GM12878 (cell line): ENCODE measurements at regions not wholly inside any gene's neighbourhood (a gene's known extent, or its start where the extent isn't known, plus 50 kb on each side); places are given as distances from the start of the nearest gene placed in this dataset.

Source experiments
- ZSCAN29 ChIP-seq: fragments of 450-650 bp; IDR thresholded peaks from 2 replicates; pipeline ENCODE4 v1.6.1; 2017; ENCODE audit warnings: mild to moderate bottlenecking, moderate library complexity
- TF ChIP-seq, protein P1 (sequence below), 3 experiments: IDR thresholded peaks in 2 of 3; conservative IDR thresholded peaks in 1 of 3; 2 replicates each; pipeline ENCODE4 v1.5.1; 2011; ENCODE audit warnings: low read depth in 3 of 3, low read length in 3 of 3, mild to moderate bottlenecking in 3 of 3, control low read depth in 2 of 3, moderate library complexity in 2 of 3, inconsistent platforms in 1 of 3, mixed read lengths in 1 of 3; ENCODE audit not compliant: control insufficient read depth in 2 of 3, insufficient read depth in 1 of 3; ENCODE audit errors: extremely low read depth in 1 of 3

DNA sequence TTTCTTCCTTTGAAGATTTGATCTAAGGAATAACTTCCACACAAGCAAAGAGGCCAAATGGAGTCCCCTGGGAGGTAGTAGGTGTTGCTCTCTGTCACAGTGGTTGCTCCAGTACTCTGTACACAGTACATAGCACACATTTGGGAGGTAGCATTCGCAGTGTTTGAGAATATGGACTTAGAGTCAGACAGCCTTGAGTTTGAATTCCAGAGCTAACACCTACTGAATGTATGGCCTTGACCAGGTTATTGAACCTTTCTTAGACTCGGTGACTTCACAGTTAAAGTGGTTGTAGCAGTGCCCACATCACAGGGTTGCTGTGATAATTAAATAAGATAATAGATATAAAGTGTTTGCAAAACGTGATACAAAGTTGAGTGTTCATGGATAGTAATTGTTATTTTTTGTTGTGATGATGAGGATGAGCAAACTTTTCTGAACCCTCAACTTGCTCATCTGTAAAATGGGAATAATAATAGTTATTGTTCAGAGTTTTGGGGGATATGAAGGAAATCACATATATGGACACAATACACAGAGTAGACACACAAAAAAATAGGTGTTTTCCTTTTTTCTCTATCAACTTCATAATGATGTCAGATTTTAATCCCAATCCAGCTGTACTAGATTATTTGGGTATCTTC is 271.6 kb upstream of the CRY1 start:
- TF ChIP-seq, protein P1, sequence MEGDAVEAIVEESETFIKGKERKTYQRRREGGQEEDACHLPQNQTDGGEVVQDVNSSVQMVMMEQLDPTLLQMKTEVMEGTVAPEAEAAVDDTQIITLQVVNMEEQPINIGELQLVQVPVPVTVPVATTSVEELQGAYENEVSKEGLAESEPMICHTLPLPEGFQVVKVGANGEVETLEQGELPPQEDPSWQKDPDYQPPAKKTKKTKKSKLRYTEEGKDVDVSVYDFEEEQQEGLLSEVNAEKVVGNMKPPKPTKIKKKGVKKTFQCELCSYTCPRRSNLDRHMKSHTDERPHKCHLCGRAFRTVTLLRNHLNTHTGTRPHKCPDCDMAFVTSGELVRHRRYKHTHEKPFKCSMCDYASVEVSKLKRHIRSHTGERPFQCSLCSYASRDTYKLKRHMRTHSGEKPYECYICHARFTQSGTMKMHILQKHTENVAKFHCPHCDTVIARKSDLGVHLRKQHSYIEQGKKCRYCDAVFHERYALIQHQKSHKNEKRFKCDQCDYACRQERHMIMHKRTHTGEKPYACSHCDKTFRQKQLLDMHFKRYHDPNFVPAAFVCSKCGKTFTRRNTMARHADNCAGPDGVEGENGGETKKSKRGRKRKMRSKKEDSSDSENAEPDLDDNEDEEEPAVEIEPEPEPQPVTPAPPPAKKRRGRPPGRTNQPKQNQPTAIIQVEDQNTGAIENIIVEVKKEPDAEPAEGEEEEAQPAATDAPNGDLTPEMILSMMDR (IDR thresholded peaks at IDR 0.05 in 2 of 3, conservative IDR thresholded peaks at IDR 0.05 in 1 of 3; ENCODE audit: control insufficient read depth in 2 of 3, extremely low read depth in 1 of 3, insufficient read depth in 1 of 3, low read depth in 3 of 3, low read length in 3 of 3) = no peak
- no peak for TF ChIP-seq ZSCAN29
